Ascending aorta (tissue), 2 donors: ENCODE measurements at regions not wholly inside any gene's neighbourhood (a gene's known extent, or its start where the extent isn't known, plus 50 kb on each side); places are given as distances from the start of the nearest gene placed in this dataset.

Experiments used
- DNase-seq, 2 donors: peaks; one replicate each; pipeline ENCODE4 v3.0.0-alpha.2; 2019; ENCODE audit warnings: low spot score in 2 of 2
- H3K27ac ChIP-seq, 2 donors: fragments of 200-600 bp; sonication (generic); one replicate each; pipeline ENCODE4 v1.5.1; 2016 to 2017; ENCODE audit warnings: mild to moderate bottlenecking in 1 of 2
- H3K27me3 ChIP-seq: fragments of 200-600 bp; sonication (generic); one replicate; pipeline ENCODE4 v1.5.1; 2017
- H3K36me3 ChIP-seq, 2 donors: fragments of 200-600 bp; sonication (generic); one replicate each; pipeline ENCODE4 v1.5.1; 2016
- H3K4me1 ChIP-seq, 2 donors: fragments of 200-600 bp; sonication (generic); one replicate each; pipeline ENCODE4 v1.5.1; 2016 to 2017; ENCODE audit warnings: mild to moderate bottlenecking in 1 of 2
- H3K4me3 ChIP-seq, 2 donors: fragments of 200-600 bp; sonication (generic); one replicate each; pipeline ENCODE4 v1.5.1; 2016 to 2017; ENCODE audit warnings: mild to moderate bottlenecking in 1 of 2
- H3K9me3 ChIP-seq, 2 donors: fragments of 200-600 bp; sonication (generic); one replicate each; pipeline ENCODE4 v1.5.1; 2016
- intact Hi-C: fragments of 100-400 bp; cut with DNase I; formaldehyde crosslinking; loops from one replicate; pipeline ENCODE4 v1.15.1; 2023
- TF ChIP-seq, protein P1 (sequence below), 3 experiments: fragments of 200-600 bp in 2 of 3; fragments of 450-650 bp in 1 of 3; sonication (generic) in 2 of 3; IDR thresholded peaks; one replicate each; pipeline ENCODE4 v1.5.1; 2016 to 2019; ENCODE audit warnings: antibody characterized with exemption in 3 of 3, mild to moderate bottlenecking in 1 of 3, moderate library complexity in 1 of 3

- H3K36me3 ChIP-seq, result no peaks in the 10 kb centered on the region
- TF ChIP-seq, protein P1, sequence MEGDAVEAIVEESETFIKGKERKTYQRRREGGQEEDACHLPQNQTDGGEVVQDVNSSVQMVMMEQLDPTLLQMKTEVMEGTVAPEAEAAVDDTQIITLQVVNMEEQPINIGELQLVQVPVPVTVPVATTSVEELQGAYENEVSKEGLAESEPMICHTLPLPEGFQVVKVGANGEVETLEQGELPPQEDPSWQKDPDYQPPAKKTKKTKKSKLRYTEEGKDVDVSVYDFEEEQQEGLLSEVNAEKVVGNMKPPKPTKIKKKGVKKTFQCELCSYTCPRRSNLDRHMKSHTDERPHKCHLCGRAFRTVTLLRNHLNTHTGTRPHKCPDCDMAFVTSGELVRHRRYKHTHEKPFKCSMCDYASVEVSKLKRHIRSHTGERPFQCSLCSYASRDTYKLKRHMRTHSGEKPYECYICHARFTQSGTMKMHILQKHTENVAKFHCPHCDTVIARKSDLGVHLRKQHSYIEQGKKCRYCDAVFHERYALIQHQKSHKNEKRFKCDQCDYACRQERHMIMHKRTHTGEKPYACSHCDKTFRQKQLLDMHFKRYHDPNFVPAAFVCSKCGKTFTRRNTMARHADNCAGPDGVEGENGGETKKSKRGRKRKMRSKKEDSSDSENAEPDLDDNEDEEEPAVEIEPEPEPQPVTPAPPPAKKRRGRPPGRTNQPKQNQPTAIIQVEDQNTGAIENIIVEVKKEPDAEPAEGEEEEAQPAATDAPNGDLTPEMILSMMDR (IDR thresholded peaks at IDR 0.05), result no peak
- no peak overlapping the region for H3K4me3 ChIP-seq
- intact Hi-C loops, result no loop called here
- H3K27ac ChIP-seq, result no peak overlapping the region
- no peak for DNase-seq
- no peaks in the 10 kb centered on the region for H3K9me3 ChIP-seq
- H3K27me3 ChIP-seq, result no peaks in the 10 kb centered on the region
- H3K4me1 ChIP-seq, result no peaks in the 10 kb centered on the region
Measured at GRCh38 chr2:21822505-21822904, 698.7 kb downstream of the TDRD15 start.

GRCh38 chr2:21833767-21834166, 710.0 kb downstream of the TDRD15 start:
- TF ChIP-seq, protein P1 (IDR thresholded peaks at IDR 0.05), result no peak
- intact Hi-C loops, result no loop called here
- Histone ChIP-seq H3K27ac (no peak overlapping the region), H3K36me3 (no peaks in the 10 kb centered on the region), H3K4me3 (no peak overlapping the region), H3K4me1 (no peaks in the 10 kb centered on the region), H3K27me3 (no peaks in the 10 kb centered on the region), H3K9me3 (no peaks in the 10 kb centered on the region)
- DNase-seq, result no peak

- intact Hi-C loops, result no loop called here
- TF ChIP-seq, protein P1 (IDR thresholded peaks at IDR 0.05), result no peak
- H3K9me3 ChIP-seq, result no peaks in the 10 kb centered on the region
- H3K27ac ChIP-seq, result no peak overlapping the region
- no peaks in the 10 kb centered on the region for H3K27me3 ChIP-seq
- no peak overlapping the region for H3K4me3 ChIP-seq
- H3K4me1 ChIP-seq, result no peaks in the 10 kb centered on the region
- no peak for DNase-seq
- H3K36me3 ChIP-seq, result no peaks in the 10 kb centered on the region
Measured at GRCh38 chr2:21836261-21836660, 712.5 kb downstream of the TDRD15 start.

DNA sequence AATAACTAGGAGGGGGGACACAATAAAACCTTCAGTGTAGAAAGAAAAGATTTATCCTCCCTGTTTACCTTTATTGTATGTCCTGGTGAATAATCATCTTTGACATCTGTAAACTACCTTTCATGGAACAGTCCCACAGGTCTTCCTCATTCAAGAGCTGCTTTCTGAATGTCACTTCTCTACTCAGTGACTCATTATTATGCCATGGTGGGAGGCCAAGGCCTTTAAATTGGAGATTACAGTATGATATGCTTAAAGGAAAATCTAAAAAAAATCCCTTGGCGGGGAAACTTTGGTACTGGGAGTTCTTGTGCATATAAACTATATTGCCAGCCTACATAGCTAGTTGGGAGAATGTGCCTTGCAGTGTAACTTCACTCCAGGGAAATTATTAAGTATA, 713.0 kb downstream of the TDRD15 start:
- no peak for DNase-seq
- intact Hi-C loops, result no loop called here
- H3K27ac ChIP-seq, result no peak overlapping the region
- no peaks in the 10 kb centered on the region for H3K36me3 ChIP-seq
- TF ChIP-seq, protein P1 (IDR thresholded peaks at IDR 0.05), result no peak
- H3K27me3 ChIP-seq, result no peaks in the 10 kb centered on the region
- H3K9me3 ChIP-seq, result no peaks in the 10 kb centered on the region
- H3K4me1 ChIP-seq, result no peaks in the 10 kb centered on the region
- no peak overlapping the region for H3K4me3 ChIP-seq

- DNase-seq, result no peak
- intact Hi-C loops, result no loop called here
- no peaks in the 10 kb centered on the region for H3K27me3 ChIP-seq
Measured at GRCh38 chr2:21837168-21837960, 713.6 kb downstream of the TDRD15 start.

More at GRCh38 chr2:21837168-21837960, 713.6 kb downstream of the TDRD15 start:
- no peaks in the 10 kb centered on the region for H3K4me1 ChIP-seq
- no peak overlapping the region for H3K27ac ChIP-seq
- H3K4me3 ChIP-seq, result no peak overlapping the region
- H3K9me3 ChIP-seq, result no peaks in the 10 kb centered on the region
- no peaks in the 10 kb centered on the region for H3K36me3 ChIP-seq
- TF ChIP-seq, protein P1 (IDR thresholded peaks at IDR 0.05), result no peak
